Thoracic aorta (tissue), 2 donors: ENCODE measurements at regions not wholly inside any gene's neighbourhood (a gene's known extent, or its start where the extent isn't known, plus 50 kb on each side); places are given as distances from the start of the nearest gene placed in this dataset.

Source experiments
- ATAC-seq: fragments of 150-250 bp; one replicate; pipeline ENCODE4 v1.8.0; 2017; ENCODE audit warnings: low read depth; ENCODE audit not compliant: insufficient number of reproducible peaks, low FRiP score
- DNase-seq: peaks from one replicate; pipeline ENCODE4 v3.0.0-alpha.2; 2020; ENCODE audit warnings: low spot score
- H3K27ac ChIP-seq, 2 donors: fragments of 200-600 bp; sonication (generic); 1 replicate in 1 of 2; 2 replicates in 1 of 2; pipeline ENCODE4 v1.5.1; 2016; ENCODE audit warnings: mild to moderate bottlenecking in 2 of 2, moderate library complexity in 2 of 2
- H3K27me3 ChIP-seq: fragments of 200-600 bp; sonication (generic); replicated peaks from 2 replicates; pipeline ENCODE4 v1.6.0; 2016; ENCODE audit warnings: mild to moderate bottlenecking; ENCODE audit not compliant: insufficient read depth
- H3K36me3 ChIP-seq: fragments of 200-600 bp; sonication (generic); one replicate; pipeline ENCODE4 v1.5.1; 2016
- H3K4me1 ChIP-seq, 2 donors: fragments of 200-600 bp; sonication (generic); 1 replicate in 1 of 2; 2 replicates in 1 of 2; pipeline versions ENCODE4 v1.5.1 to v1.6.0; 2016; ENCODE audit warnings: low read depth in 2 of 2, mild to moderate bottlenecking in 1 of 2; ENCODE audit not compliant: control insufficient read depth in 1 of 2
- H3K4me3 ChIP-seq: fragments of 200-600 bp; sonication (generic); 2 replicates; pipeline ENCODE4 v1.5.1; 2016; ENCODE audit warnings: mild to moderate bottlenecking
- H3K9me3 ChIP-seq: fragments of 200-600 bp; sonication (generic); 2 replicates; pipeline ENCODE4 v1.5.1; 2016
- TF ChIP-seq, protein P1 (sequence below): fragments of 200-600 bp; sonication (generic); IDR thresholded peaks from one replicate; pipeline ENCODE4 v1.5.1; 2019; ENCODE audit warnings: antibody characterized with exemption

DNA sequence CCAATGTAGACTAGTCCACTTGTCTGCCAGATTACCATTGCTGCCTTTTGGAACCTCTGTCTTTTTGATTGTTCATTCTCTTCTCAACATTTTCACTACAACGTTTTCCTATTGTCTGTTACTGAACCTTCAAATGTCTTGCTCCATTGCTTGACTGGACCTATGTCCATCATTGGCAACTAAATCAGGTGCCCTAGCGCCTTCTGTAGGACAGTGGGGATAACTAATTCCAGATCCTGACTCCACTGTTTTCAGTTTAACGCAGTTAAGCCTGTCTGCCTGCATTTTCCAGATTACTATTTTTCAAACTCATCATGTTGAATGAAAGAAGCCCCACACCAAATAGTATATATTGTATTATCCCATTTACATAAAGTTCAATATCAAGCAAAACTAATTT, 433.6 kb downstream of the RNF144B start:
- no peaks in the 10 kb centered on the region for H3K4me1 ChIP-seq
- no peaks in the 10 kb centered on the region for H3K36me3 ChIP-seq
- peaks cover 21% of the 10 kb centered on the region for H3K9me3 ChIP-seq
- ATAC-seq (no peak), DNase-seq (no peak)
- TF ChIP-seq, protein P1, sequence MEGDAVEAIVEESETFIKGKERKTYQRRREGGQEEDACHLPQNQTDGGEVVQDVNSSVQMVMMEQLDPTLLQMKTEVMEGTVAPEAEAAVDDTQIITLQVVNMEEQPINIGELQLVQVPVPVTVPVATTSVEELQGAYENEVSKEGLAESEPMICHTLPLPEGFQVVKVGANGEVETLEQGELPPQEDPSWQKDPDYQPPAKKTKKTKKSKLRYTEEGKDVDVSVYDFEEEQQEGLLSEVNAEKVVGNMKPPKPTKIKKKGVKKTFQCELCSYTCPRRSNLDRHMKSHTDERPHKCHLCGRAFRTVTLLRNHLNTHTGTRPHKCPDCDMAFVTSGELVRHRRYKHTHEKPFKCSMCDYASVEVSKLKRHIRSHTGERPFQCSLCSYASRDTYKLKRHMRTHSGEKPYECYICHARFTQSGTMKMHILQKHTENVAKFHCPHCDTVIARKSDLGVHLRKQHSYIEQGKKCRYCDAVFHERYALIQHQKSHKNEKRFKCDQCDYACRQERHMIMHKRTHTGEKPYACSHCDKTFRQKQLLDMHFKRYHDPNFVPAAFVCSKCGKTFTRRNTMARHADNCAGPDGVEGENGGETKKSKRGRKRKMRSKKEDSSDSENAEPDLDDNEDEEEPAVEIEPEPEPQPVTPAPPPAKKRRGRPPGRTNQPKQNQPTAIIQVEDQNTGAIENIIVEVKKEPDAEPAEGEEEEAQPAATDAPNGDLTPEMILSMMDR, result no peak
- H3K27ac ChIP-seq, result no peak overlapping the region
- H3K4me3 ChIP-seq, result no peak overlapping the region
- H3K27me3 ChIP-seq, result no peaks in the 10 kb centered on the region

DNA sequence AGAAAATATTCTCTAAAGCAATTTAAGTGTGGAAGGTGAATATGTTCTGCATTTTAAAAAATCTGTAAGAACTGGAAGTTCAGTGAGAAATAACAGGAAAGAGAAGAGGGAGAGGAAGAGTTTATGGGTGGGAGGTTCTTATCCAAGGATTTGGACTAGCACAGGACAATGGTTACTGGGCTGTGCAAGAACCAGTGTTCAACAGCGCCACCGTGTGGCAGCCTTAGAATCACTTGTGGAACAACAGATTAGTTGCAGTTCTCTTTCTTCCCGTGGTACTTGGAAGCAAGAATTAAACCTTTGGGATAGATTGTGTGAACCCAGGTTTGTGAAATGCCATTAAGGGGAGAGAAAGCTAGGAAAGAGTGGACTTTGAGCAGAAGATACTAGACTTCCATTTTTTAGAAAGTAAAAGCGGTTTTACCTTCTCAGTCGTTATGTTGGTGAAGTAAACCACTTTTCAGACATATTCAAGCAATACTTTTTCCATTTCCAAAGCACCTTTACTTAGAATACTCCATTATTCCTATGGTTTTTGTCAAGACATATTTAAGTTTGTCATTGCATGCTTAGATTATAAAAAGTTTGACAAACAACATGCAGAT, 436.7 kb downstream of the RNF144B start:
- Histone ChIP-seq H3K4me3 (no peak overlapping the region), H3K36me3 (no peaks in the 10 kb centered on the region), H3K27me3 (no peaks in the 10 kb centered on the region), H3K9me3 (peaks cover 21% of the 10 kb centered on the region), H3K4me1 (no peaks in the 10 kb centered on the region), H3K27ac (no peak overlapping the region)
- ATAC-seq (no peak), DNase-seq (no peak)
- TF ChIP-seq, protein P1, result no peak

DNA sequence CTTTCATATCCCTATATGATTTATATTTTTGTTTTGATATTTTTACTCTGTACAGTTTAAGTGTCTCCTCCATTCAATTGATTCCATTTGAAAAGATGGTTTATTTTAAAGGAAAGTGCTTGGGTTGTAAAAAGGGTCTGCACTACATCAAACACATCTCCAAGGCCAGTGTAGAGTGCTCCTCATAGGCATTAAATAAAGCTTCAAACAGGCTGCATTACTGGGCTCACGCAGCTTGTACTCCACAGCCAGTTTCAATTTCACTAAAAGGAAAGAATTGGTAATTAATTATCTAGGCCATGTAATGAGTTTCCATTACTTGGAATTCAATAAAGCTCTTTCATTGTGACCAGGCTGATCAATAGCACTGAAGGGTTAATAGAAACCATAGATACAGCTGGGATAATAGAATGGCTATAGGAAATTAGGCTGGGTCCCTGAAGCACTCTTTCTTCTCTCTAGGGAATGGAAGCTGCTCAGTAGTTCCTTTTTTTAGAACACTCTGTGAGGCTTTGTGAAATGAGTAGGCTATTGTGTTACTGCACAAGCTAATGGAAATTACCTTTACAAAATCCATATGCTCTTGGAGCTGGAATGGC, 442.2 kb downstream of the RNF144B start:
- DNase-seq (no peak), ATAC-seq (no peak)
- Histone ChIP-seq H3K4me3 (no peak overlapping the region), H3K36me3 (no peaks in the 10 kb centered on the region), H3K4me1 (no peaks in the 10 kb centered on the region), H3K27ac (no peak overlapping the region), H3K9me3 (peaks cover 6% of the 10 kb centered on the region), H3K27me3 (no peaks in the 10 kb centered on the region)
- TF ChIP-seq, protein P1, result no peak

DNA sequence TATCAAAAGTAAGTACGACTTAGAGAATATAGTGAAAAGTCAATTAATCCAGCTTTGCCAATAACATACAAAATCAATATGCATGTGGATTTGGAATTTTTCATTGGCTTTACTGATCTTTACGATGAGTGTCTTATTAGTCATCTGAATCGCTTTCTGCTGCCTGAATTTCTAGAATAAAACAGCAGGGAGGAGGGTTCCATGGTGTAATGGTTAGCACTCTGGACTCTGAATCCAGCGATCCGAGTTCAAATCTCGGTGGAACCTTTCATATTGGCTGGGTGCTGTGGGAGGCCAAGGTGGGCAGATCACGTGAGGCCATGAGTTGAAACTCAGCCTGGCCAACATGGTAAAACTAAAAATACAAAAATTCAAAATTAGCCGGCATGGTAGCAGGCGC, 448.8 kb downstream of the RNF144B start:
- ATAC-seq, result no peak
- no peaks in the 10 kb centered on the region for H3K9me3 ChIP-seq
- no peaks in the 10 kb centered on the region for H3K36me3 ChIP-seq

DNA sequence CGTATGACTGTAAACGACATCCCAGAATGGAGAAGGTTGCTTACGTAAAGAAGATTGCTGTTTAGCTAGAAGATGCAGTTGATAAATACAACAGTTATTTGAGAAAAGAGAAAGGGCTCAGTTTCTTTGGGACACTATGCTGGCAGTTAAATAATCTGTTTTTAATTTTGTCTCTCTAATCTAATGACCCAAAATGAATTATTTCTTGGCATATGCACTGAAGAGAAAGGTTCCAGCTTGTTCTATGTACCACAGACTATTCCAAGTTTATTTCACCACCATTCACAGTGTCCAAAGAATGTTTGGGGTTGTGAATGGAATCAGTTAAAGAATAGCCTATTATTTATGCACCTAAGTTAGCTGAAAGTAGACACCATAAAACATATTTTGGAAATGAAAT, 449.9 kb downstream of the RNF144B start:
- H3K9me3 ChIP-seq, result no peaks in the 10 kb centered on the region
- H3K27ac ChIP-seq, result no peak overlapping the region
- H3K36me3 ChIP-seq, result no peaks in the 10 kb centered on the region
- no peak overlapping the region for H3K4me3 ChIP-seq
- TF ChIP-seq, protein P1, result no peak
- ATAC-seq, result no peak
- no peak for DNase-seq
- H3K27me3 ChIP-seq, result no peaks in the 10 kb centered on the region
- no peaks in the 10 kb centered on the region for H3K4me1 ChIP-seq

More for the DNA sequence above, 448.8 kb downstream of the RNF144B start:
- H3K27ac ChIP-seq, result no peak overlapping the region
- no peaks in the 10 kb centered on the region for H3K27me3 ChIP-seq
- no peak overlapping the region for H3K4me3 ChIP-seq
- H3K4me1 ChIP-seq, result no peaks in the 10 kb centered on the region
- DNase-seq, result no peak
- TF ChIP-seq, protein P1, result no peak
